HCT116 (cell line): ENCODE measurements at regions not wholly inside any gene's neighbourhood (a gene's known extent, or its start where the extent isn't known, plus 50 kb on each side); places are given as distances from the start of the nearest gene placed in this dataset.

Experiments used
- ATAC-seq: fragments of 200-7000 bp; cut with Tn5 transposase; 2 replicates; pipeline ENCODE4 v1.9.1; 2020; ENCODE audit warnings: mild to moderate bottlenecking, moderate library complexity
- BruUV-seq: library from RNA; stranded (reverse); fragments of 400-500 nt; replicated peaks from 2 replicates; lab custom pipeline; 2021; lab: Mats Ljungman, UMichigan
- CTCF ChIA-PET: fragments of 300-600 bp; sonication (Branson Sonifier 250); formaldehyde crosslinking; loops from one replicate; lab custom pipeline; 2021; ENCODE audit warnings: antibody characterized with exemption; lab: Charles Lee
- POLR2A ChIA-PET: fragments of 300-600, 350-600 bp; sonication (Branson Sonifier 250); formaldehyde crosslinking; loops from one replicate; lab custom pipeline; 2021; ENCODE audit warnings: antibody characterized with exemption; lab: Charles Lee
- RAD21 ChIA-PET, 2 experiments: fragments of 300-600 bp; sonication (Branson Sonifier 250); formaldehyde crosslinking; loops; one replicate each; lab custom pipeline; 2023; ENCODE audit warnings: low total read pairs in 2 of 2; ENCODE audit not compliant: uncharacterized antibody in 2 of 2, unreplicated experiment in 2 of 2, low non-redundant PET in 1 of 2; lab: Charles Lee
- DNase-seq: peaks from one replicate; pipeline ENCODE4 v3.0.0-alpha.2; 2010; ENCODE audit warnings: low read depth, low spot score
- H2AFZ ChIP-seq: fragments of 200-600 bp; shearing (Covaris generic), sonication (generic); 2 replicates; pipeline ENCODE4 v1.6.1; 2017; ENCODE audit warnings: low read depth, mixed run types, mixed read lengths, antibody characterized with exemption, low read length; ENCODE audit not compliant: poor library complexity, severe bottlenecking
- H3K27ac ChIP-seq: 2 replicates; pipeline ENCODE4 v1.5.1; 2012; ENCODE audit warnings: low read depth, low read length
- H3K27me3 ChIP-seq: fragments of 200-600 bp; sonication (generic); 2 replicates; pipeline ENCODE4 v1.6.1; 2016; ENCODE audit warnings: mixed run types, low read length, mixed read lengths; ENCODE audit not compliant: insufficient read depth
- H3K36me3 ChIP-seq, 2 experiments: fragments of 200-500 bp in 1 of 2; fragments of 200-600 bp in 1 of 2; sonication (Bioruptor generic) in 1 of 2; sonication (generic) in 1 of 2; 2 replicates each; pipeline versions ENCODE4 v1.5.1 to v1.6.1; 2014 to 2016; ENCODE audit warnings: low read length in 2 of 2, inconsistent platforms in 1 of 2, mixed read lengths in 1 of 2, mixed run types in 1 of 2; ENCODE audit not compliant: insufficient read depth in 2 of 2, control insufficient read depth in 1 of 2
- H3K4me1 ChIP-seq, 2 experiments: fragments of 200-600 bp in 1 of 2; sonication (generic) in 1 of 2; 2 replicates each; pipeline versions ENCODE4 v1.5.1 to v1.6.1; 2012 to 2017; ENCODE audit warnings: low read length in 2 of 2, inconsistent platforms in 1 of 2, mild to moderate bottlenecking in 1 of 2, mixed read lengths in 1 of 2, mixed run types in 1 of 2, moderate library complexity in 1 of 2; ENCODE audit not compliant: insufficient read depth in 2 of 2, control insufficient read depth in 1 of 2
- H3K4me2 ChIP-seq: fragments of 200-600 bp; sonication (generic); 2 replicates; pipeline ENCODE4 v1.6.1; 2017; ENCODE audit warnings: mixed run types, low read length, mixed read lengths
- H3K4me3 ChIP-seq, 2 experiments: fragments of 200-600 bp in 1 of 2; sonication (generic) in 1 of 2; replicated peaks in 1 of 2; 2 replicates each; pipeline ENCODE4 v1.5.1; 2011 to 2016; ENCODE audit warnings: low read length in 2 of 2, control low read depth in 1 of 2, low read depth in 1 of 2, mild to moderate bottlenecking in 1 of 2, mixed read lengths in 1 of 2, mixed run types in 1 of 2
- H3K79me2 ChIP-seq: fragments of 200-600 bp; sonication (generic); 2 replicates; pipeline ENCODE4 v1.6.1; 2017; ENCODE audit warnings: mild to moderate bottlenecking, mixed run types, low read length, moderate library complexity, mixed read lengths; ENCODE audit not compliant: insufficient read depth
- H3K9ac ChIP-seq: fragments of 200-600 bp; sonication (generic); 2 replicates; pipeline ENCODE4 v1.6.1; 2016; ENCODE audit warnings: low read length, mixed read lengths
- H3K9me2 ChIP-seq: fragments of 200-600 bp; sonication (generic), shearing (Covaris generic); 2 replicates; pipeline ENCODE4 v1.6.1; 2017; ENCODE audit warnings: mixed run types, mild to moderate bottlenecking, moderate library complexity; ENCODE audit not compliant: insufficient read depth
- H3K9me3 ChIP-seq, 2 experiments: fragments of 200-500 bp in 1 of 2; fragments of 200-600 bp in 1 of 2; sonication (Bioruptor generic) in 1 of 2; sonication (generic) in 1 of 2; 2 replicates each; pipeline ENCODE4 v1.6.1; 2014 to 2017; ENCODE audit warnings: low read length in 2 of 2, mixed read lengths in 2 of 2, inconsistent platforms in 1 of 2, low read depth in 1 of 2, mild to moderate bottlenecking in 1 of 2, mixed run types in 1 of 2, moderate library complexity in 1 of 2; ENCODE audit not compliant: control insufficient read depth in 1 of 2, insufficient read depth in 1 of 2
- H4K20me1 ChIP-seq: fragments of 200-600 bp; sonication (generic), shearing (Covaris generic); 2 replicates; pipeline ENCODE4 v1.6.1; 2017; ENCODE audit warnings: mixed run types, mild to moderate bottlenecking, moderate library complexity; ENCODE audit not compliant: insufficient read depth
- CBX3 ChIP-seq: IDR thresholded peaks from 2 replicates; pipeline ENCODE4 v1.6.1; 2012; ENCODE audit warnings: low read depth
- CEBPB ChIP-seq: IDR thresholded peaks from 2 replicates; pipeline ENCODE4 v1.6.1; 2012; ENCODE audit warnings: low read depth
- CTCF ChIP-seq, 3 experiments: fragments of 200-600 bp in 1 of 3; sonication (generic) in 1 of 3; IDR thresholded peaks in 2 of 3; conservative IDR thresholded peaks in 1 of 3; 2 replicates each; pipeline ENCODE4 v1.5.1; 2012 to 2017; ENCODE audit warnings: low read depth in 2 of 3, low read length in 2 of 3, antibody characterized with exemption in 1 of 3, borderline replicate concordance in 1 of 3, control low read depth in 1 of 3, mild to moderate bottlenecking in 1 of 3, mixed read lengths in 1 of 3, mixed run types in 1 of 3, moderate library complexity in 1 of 3; ENCODE audit not compliant: insufficient read depth in 1 of 3
- ELF1 ChIP-seq: IDR thresholded peaks from 2 replicates; pipeline ENCODE4 v1.6.1; 2012; ENCODE audit warnings: low read depth, borderline replicate concordance
- EZH2 ChIP-seq: fragments of 200-600 bp; sonication (generic); IDR thresholded peaks from 2 replicates; pipeline ENCODE4 v1.6.1; 2017; ENCODE audit warnings: antibody characterized with exemption, mixed run types
- FOSL1 ChIP-seq: IDR thresholded peaks from 2 replicates; pipeline ENCODE4 v1.6.1; 2012; ENCODE audit warnings: low read depth
- JUND ChIP-seq: IDR thresholded peaks from 2 replicates; pipeline ENCODE4 v1.6.1; 2012
- POLR2A ChIP-seq: IDR thresholded peaks from 2 replicates; pipeline ENCODE4 v1.7.0; 2011; ENCODE audit warnings: borderline replicate concordance; ENCODE audit not compliant: insufficient read depth, insufficient read length; ENCODE audit errors: extremely low read depth
- RAD21 ChIP-seq: IDR thresholded peaks from 2 replicates; pipeline ENCODE4 v1.6.1; 2012; ENCODE audit warnings: low read depth, mild to moderate bottlenecking
- REST ChIP-seq: IDR thresholded peaks from 2 replicates; pipeline ENCODE4 v1.6.1; 2012; ENCODE audit warnings: low read depth
- SIN3A ChIP-seq: IDR thresholded peaks from 2 replicates; pipeline ENCODE4 v1.6.1; 2012; ENCODE audit warnings: low read depth
- SP1 ChIP-seq: IDR thresholded peaks from 2 replicates; pipeline ENCODE4 v1.6.1; 2012; ENCODE audit warnings: low read depth
- SRF ChIP-seq: IDR thresholded peaks from 2 replicates; pipeline ENCODE4 v1.6.1; 2012; ENCODE audit warnings: low read depth
- TCF7L2 ChIP-seq: IDR thresholded peaks from 2 replicates; pipeline ENCODE4 v1.7.0; 2011; ENCODE audit warnings: borderline replicate concordance, inconsistent platforms; ENCODE audit not compliant: insufficient read depth, insufficient read length; ENCODE audit errors: extremely low read depth
- YY1 ChIP-seq: IDR thresholded peaks from 2 replicates; pipeline ENCODE4 v1.6.1; 2011; ENCODE audit warnings: low read length, low read depth, moderate library complexity, mild to moderate bottlenecking; ENCODE audit not compliant: insufficient replicate concordance; ENCODE audit errors: extremely low read depth
- ZBTB33 ChIP-seq: IDR thresholded peaks from 2 replicates; pipeline ENCODE4 v1.6.1; 2011; ENCODE audit warnings: mild to moderate bottlenecking, low read length, moderate library complexity; ENCODE audit not compliant: insufficient replicate concordance; ENCODE audit errors: extremely low read depth
- ZFX ChIP-seq: fragments of 450-650 bp; IDR thresholded peaks from 2 replicates; pipeline ENCODE4 v1.6.1; 2017
- ZNF274 ChIP-seq: fragments of 200-500 bp; sonication (Bioruptor generic); IDR thresholded peaks from 2 replicates; pipeline ENCODE4 v1.6.1; 2014; ENCODE audit warnings: mild to moderate bottlenecking, low read depth, low read length, inconsistent platforms
- intact Hi-C: fragments of 100-400 bp; cut with micrococcal nuclease; formaldehyde crosslinking; loops from 2 replicates; pipeline ENCODE4 v1.10.0; 2022

- ATAC-seq (no peak), DNase-seq (no peak)
- Histone ChIP-seq H3K9me3 (peaks cover under 1 to 5% of the 10 kb centered on the region in 2 experiments; a peak in 2 of 4 replicates), H3K4me1 (no peaks in the 10 kb centered on the region), H3K27me3 (no peaks in the 10 kb centered on the region), H2AFZ (no peak overlapping the region), H3K27ac (no peak overlapping the region)
- intact Hi-C loops: no loop called here
- no TSS peak for BruUV-seq
- TF ChIP-seq ELF1: no peak
- TF ChIP-seq FOSL1: no peak
- no peak for TF ChIP-seq CEBPB
- TF ChIP-seq POLR2A: no peak
- no peak for TF ChIP-seq RAD21
- no peak for TF ChIP-seq REST
- TF ChIP-seq ZBTB33: no peak
- TF ChIP-seq SRF: no peak
- TF ChIP-seq SIN3A: no peak
- TF ChIP-seq CBX3: no peak
- TF ChIP-seq ZFX: no peak
- no peak for TF ChIP-seq YY1
- no peak for TF ChIP-seq EZH2
- no peak for TF ChIP-seq CTCF (IDR thresholded peaks at IDR 0.05 in 2 of 3, conservative IDR thresholded peaks at IDR 0.05 in 1 of 3; ENCODE audit: borderline replicate concordance in 1 of 3, insufficient read depth in 1 of 3, low read depth in 2 of 3, low read length in 2 of 3)
- no peak for TF ChIP-seq JUND
- no peak for TF ChIP-seq TCF7L2
- TF ChIP-seq ZNF274: no peak
- TF ChIP-seq SP1: no peak
- TF ChIP-seq, all 23 proteins: peak for 0
- Histone ChIP-seq H3K36me3 (no peaks in the 10 kb centered on the region), H3K79me2 (no peaks in the 10 kb centered on the region), H3K4me2 (no peak overlapping the region), H4K20me1 (no peaks in the 10 kb centered on the region), H3K9ac (no peak overlapping the region), H3K4me3 (no peak overlapping the region), H3K9me2 (no peaks in the 10 kb centered on the region)
- ChIA-PET POLR2A (no interaction called here), CTCF (no interaction called here), RAD21 (no interaction called here)
Observed at GRCh38 chr11:81190546-81190945, 1543.1 kb downstream of the FAM181B start.
